ENCODE measurements at regions not wholly inside any gene's neighbourhood (a gene's known extent, or its start where the extent isn't known, plus 50 kb on each side); places are given as distances from the start of the nearest gene placed in this dataset.

- no peak for TF ChIP-seq CTCF (IDR thresholded peaks at IDR 0.05)
- TF ChIP-seq EP300 (IDR thresholded peaks at IDR 0.05), result no peak
- TF ChIP-seq POLR2A (IDR thresholded peaks at IDR 0.05), result no peak
- no peak for TF ChIP-seq POLR2AphosphoS5 (IDR thresholded peaks at IDR 0.05)
These were observed 113.1 kb downstream of the TMTC3 start for GRCh38 chr12:88255224-88255623.

Data from stomach (tissue), 4 donors.